Aorta (tissue), 5 donors: ENCODE measurements at regions not wholly inside any gene's neighbourhood (a gene's known extent, or its start where the extent isn't known, plus 50 kb on each side); places are given as distances from the start of the nearest gene placed in this dataset.
"Not testable (repeated sequence)": the region's sequence is repeated elsewhere in the genome, so short reads cannot be mapped to it uniquely, and the experiment has no call there.

Source experiments
- ATAC-seq: fragments of 200-7000 bp; cut with Tn5 transposase; one replicate; pipeline ENCODE4 v1.9.1; 2022; ENCODE audit warnings: moderate library complexity; ENCODE audit not compliant: low FRiP score
- DNase-seq, 2 donors: peaks; one replicate each; pipeline ENCODE4 v3.0.0-alpha.2; 2020
- H3K27ac ChIP-seq, 2 donors: one replicate each; pipeline ENCODE4 v1.5.1; 2013; ENCODE audit warnings: low read length in 2 of 2, mild to moderate bottlenecking in 2 of 2, moderate library complexity in 2 of 2, control low read depth in 1 of 2, inconsistent platforms in 1 of 2, low read depth in 1 of 2
- H3K27me3 ChIP-seq, 2 donors: one replicate each; pipeline ENCODE4 v1.6.1; 2013; ENCODE audit warnings: control low read depth in 1 of 2, low read length in 1 of 2, mild to moderate bottlenecking in 1 of 2, moderate library complexity in 1 of 2; ENCODE audit not compliant: insufficient read depth in 2 of 2, control insufficient read depth in 1 of 2
- H3K36me3 ChIP-seq, 2 donors: one replicate each; pipeline ENCODE4 v1.6.1; 2013; ENCODE audit warnings: control low read depth in 1 of 2, low read length in 1 of 2, mild to moderate bottlenecking in 1 of 2; ENCODE audit not compliant: insufficient read depth in 2 of 2, control insufficient read depth in 1 of 2
- H3K4me1 ChIP-seq, 2 donors: one replicate each; pipeline ENCODE4 v1.6.1; 2013; ENCODE audit warnings: low read length in 2 of 2, control low read depth in 1 of 2, mild to moderate bottlenecking in 1 of 2, moderate library complexity in 1 of 2; ENCODE audit not compliant: insufficient read depth in 2 of 2, control insufficient read depth in 1 of 2
- H3K4me3 ChIP-seq, 2 donors: one replicate each; pipeline ENCODE4 v1.5.1; 2013; ENCODE audit warnings: low read length in 2 of 2, control low read depth in 1 of 2, mild to moderate bottlenecking in 1 of 2
- H3K9me3 ChIP-seq: one replicate; pipeline ENCODE4 v1.6.1; 2013; ENCODE audit warnings: mild to moderate bottlenecking, low read length; ENCODE audit not compliant: control insufficient read depth
- WGBS, 2 donors: extraction: QIAGEN DNeasy Blood & Tissue Kit; methylation state at CpG; one replicate each; pipeline ENCODE4 v1.1.7; 2013; 5-methylcytosine and 5-hydroxymethylcytosine counted together
- intact Hi-C, 2 donors: fragments of 100-400 bp; cut with DNase I; formaldehyde crosslinking; loops; one replicate each; pipeline versions ENCODE4 v1.14.2 to v1.15.0; 2022
- donor health status: healthy with polysubstance abuse.
- donor health status: Bipolar disorder and iron deficiency.
- donor health status: DM: no; HTN: no; CAD: no.
- donor health status: DM: no; HTN: no; CAD: no.
- donor health status: DM: yes; HTN: yes; CAD: no.

DNA sequence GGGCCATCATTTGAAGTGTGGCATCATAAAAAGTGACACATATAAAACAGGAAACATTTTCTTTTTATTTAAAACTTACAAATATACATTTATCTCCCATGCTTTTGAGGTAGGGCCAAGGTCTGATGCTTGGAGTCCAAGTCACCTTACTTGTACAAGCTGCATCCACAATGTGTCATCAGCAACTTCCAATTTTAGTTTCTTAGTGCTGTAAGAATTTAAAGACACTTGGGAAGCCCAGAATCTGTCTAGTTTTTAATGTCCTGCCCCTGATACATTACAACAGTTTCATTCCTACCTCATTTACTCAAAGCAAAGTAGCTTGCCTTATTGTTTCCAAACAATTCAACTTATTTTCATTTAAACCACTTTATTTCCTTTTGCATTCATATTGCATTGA, 297.7 kb downstream of the MTX2 start:
- ATAC-seq (no peak), DNase-seq (no peak)
- H3K27ac ChIP-seq = no peak overlapping the region
- intact Hi-C loops = no loop called here
- H3K4me1 ChIP-seq = peaks cover 0 to 2% of the 10 kb centered on the region in 2 donors
- no peaks in the 10 kb centered on the region for H3K9me3 ChIP-seq
- no peaks in the 10 kb centered on the region for H3K36me3 ChIP-seq
- H3K27me3 ChIP-seq = no peaks in the 10 kb centered on the region
- no peak overlapping the region for H3K4me3 ChIP-seq

DNA sequence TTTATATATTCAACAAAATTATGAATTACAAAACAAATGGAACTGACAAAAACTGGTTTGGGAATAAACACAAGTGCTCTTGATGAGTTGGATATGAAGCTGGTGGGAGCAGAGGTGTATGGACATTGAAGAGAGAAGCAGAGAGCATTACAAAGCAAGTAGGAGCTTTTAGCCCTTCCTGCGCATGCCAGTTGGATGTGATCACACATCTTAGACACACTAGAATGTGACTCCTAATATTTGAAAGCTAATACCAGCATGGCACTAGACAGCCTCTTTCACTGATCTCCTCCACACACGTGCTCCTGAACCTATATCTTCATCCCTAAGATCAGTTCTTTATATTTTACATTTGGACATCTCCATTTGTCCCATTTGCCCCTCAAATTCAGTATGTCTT, 298.1 kb downstream of the MTX2 start:
- no peaks in the 10 kb centered on the region for H3K9me3 ChIP-seq
- ATAC-seq (no peak), DNase-seq (no peak)
- no peak overlapping the region for H3K4me3 ChIP-seq
- H3K27ac ChIP-seq = no peak overlapping the region
- H3K4me1 ChIP-seq = no peaks in the 10 kb centered on the region
- H3K27me3 ChIP-seq = no peaks in the 10 kb centered on the region
- intact Hi-C loops = no loop called here
- no peaks in the 10 kb centered on the region for H3K36me3 ChIP-seq
- 87 to 98% methylated on average over 2 of the region's 2 CpGs for whole genome bisulfite sequencing, 2 donors

DNA sequence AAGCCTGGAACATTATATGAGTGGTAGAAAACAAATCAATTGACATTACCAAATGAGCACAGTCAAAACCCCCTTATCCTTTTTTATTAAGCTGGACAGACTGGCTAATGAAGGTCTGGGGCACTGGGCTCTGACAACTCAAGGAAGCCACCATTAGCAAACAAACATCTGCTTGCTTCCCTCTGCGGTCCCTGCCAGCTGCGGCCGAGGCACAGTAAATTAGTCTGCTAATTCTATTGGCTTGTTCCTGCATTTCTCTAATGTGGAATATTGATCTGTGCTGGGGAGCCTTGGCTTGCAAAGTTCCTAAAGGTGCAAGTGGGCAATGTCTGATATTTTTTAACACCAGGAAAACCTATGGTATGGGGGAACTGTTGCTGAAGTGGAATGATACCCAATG, 300.3 kb downstream of the MTX2 start:
- intact Hi-C loops = no loop called here
- no peak overlapping the region for H3K27ac ChIP-seq
- H3K27me3 ChIP-seq = no peaks in the 10 kb centered on the region
- no peak overlapping the region for H3K4me3 ChIP-seq
- ATAC-seq (no peak), DNase-seq (no peak)
- no peaks in the 10 kb centered on the region for H3K9me3 ChIP-seq
- 87 to 88% methylated on average over 3 of the region's 3 CpGs for WGBS, 2 donors
- no peaks in the 10 kb centered on the region for H3K4me1 ChIP-seq
- H3K36me3 ChIP-seq = no peaks in the 10 kb centered on the region

DNA sequence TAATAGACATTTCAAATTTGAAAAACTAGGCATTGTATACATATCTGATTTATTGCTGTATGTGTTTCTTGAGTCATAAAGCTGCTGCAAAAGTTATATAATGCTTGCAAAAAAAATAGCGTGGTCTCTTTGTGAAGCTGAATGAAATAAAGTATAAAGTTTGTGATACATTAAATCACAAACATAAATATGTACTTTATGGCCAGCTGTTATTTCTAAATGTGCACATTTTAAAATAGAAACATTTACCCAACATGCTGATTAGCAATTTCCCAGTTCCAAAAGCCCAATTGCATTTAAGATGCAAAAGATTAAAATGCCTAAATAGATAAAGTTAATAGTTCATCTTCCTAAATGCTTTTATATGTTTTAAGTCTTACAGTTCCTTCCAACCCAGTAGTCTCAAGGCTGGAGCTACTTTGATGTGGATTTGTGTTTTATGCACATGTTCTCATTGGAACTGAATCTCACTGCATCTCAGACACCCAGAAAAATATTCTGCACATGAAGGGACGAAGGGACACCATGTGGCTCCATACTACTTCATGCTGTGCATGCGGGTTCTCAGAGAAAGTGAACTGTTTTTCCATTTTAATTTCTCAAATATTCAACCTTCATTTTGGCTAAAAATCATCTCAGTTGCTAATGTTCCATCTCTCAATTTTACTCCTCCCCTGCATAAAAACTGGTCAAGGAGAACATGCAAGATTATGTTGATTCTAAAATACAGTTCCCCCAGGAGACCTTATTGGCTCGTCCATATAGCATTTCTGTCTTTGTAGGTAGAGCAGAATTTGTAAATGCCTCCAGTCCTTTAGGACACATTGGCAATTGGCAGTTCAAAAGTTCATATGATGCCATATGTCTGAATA, 304.6 kb downstream of the MTX2 start:
- no peaks in the 10 kb centered on the region for H3K4me1 ChIP-seq
- no peak for ATAC-seq
- H3K27ac ChIP-seq = no peak overlapping the region
- no peak overlapping the region for H3K4me3 ChIP-seq
- WGBS, 2 donors = 87 to 91% methylated on average over 4 of the region's 4 CpGs
- intact Hi-C loops = no loop called here
- no peaks in the 10 kb centered on the region for H3K9me3 ChIP-seq
- no peaks in the 10 kb centered on the region for H3K36me3 ChIP-seq
- DNase-seq = no peak
- no peaks in the 10 kb centered on the region for H3K27me3 ChIP-seq

DNA sequence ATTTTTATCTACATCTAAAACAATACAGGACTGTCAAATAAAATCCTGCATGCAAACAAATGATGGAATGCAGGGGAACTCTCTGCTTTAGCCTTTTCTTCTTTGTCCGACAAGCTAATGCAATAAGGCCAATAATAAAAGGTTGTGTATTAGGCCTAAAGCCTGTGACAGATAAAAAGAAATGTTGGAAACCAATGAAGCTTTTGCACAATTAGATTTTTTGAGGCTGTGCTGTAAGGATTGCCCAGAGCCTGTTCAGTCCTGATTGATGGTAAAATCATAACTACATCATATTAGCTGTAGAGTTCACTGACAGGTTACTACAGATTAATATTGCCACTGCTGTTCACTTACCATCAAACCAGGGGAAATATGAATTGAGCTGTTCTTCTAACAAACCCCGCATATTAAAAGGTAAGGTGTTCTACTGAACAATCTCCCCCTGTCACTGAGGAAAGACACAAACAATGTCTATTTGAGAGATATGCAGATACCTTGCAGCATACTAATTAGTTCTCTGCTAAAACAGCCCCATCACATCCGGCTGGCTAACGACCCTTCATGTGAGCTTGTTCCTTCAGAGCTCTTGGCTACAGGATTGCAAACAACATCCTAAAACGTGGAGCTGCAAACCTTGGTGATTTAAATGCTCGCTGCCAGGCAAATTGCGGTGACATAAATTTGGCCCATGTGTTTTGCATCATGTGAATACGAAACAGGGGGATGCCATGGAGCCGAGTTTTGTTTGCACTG, 305.4 kb downstream of the MTX2 start:
- Histone ChIP-seq H3K36me3 (no peaks in the 10 kb centered on the region), H3K4me3 (no peak overlapping the region), H3K27me3 (no peaks in the 10 kb centered on the region), H3K27ac (no peak overlapping the region), H3K9me3 (no peaks in the 10 kb centered on the region), H3K4me1 (no peaks in the 10 kb centered on the region)
- ATAC-seq (no peak), DNase-seq (no peak)
- 82 to 85% methylated on average over 9 of the region's 9 CpGs for WGBS, 2 donors
- intact Hi-C loops = no loop called here

DNA sequence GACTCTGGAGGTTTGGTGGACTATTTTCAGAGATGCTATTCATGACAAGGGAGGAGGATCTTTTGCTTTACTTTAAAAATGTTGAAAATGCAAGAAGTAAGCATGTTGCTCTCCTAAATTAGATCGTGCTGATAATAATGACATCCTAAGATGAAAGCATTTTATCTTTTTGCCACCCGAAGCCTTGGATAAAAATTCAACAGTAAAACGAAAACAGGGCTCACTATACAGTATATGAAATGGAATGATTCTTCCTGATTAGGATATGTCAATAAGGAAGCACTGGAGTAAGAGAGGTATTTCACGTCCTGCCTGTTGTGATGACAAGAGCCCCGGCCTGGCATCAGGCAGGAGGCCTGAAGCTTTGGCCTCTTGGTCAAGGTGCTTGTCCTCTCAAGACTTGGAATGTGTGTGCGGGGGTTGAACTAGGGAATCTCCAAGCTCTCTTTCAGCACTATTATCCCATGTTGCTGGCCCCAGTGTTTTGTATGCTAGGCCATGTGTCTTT, 306.0 kb downstream of the MTX2 start:
- Histone ChIP-seq H3K36me3 (no peaks in the 10 kb centered on the region), H3K27me3 (no peaks in the 10 kb centered on the region), H3K27ac (no peak overlapping the region), H3K4me1 (no peaks in the 10 kb centered on the region), H3K4me3 (no peak overlapping the region), H3K9me3 (no peaks in the 10 kb centered on the region)
- intact Hi-C loops = no loop called here
- whole genome bisulfite sequencing, 2 donors = 90 to 92% methylated on average over 6 of the region's 6 CpGs
- ATAC-seq (no peak), DNase-seq (no peak)

DNA sequence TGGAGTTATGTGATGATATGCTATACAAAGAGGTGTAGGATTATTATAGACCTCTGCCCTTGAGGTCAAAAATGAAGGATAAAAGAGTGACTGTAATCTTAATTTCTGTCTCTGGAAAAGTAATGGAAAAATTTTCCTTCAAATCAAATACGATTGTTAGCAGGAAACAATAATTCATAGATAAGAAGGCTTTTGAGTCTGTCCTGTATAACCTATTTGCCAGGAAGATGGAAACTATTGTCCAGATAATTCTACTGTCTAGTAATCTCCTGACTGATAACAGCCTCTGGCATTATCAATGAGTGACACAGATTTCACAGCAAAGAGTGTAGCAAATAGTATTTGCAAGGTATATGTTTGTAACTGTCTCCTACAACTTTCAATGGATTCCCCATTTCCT, 307.8 kb downstream of the MTX2 start:
- Histone ChIP-seq H3K4me3 (no peak overlapping the region), H3K9me3 (no peaks in the 10 kb centered on the region), H3K4me1 (no peaks in the 10 kb centered on the region), H3K27ac (no peak overlapping the region), H3K36me3 (no peaks in the 10 kb centered on the region), H3K27me3 (no peaks in the 10 kb centered on the region)
- intact Hi-C loops = no loop called here
- ATAC-seq = no peak
- DNase-seq = no peak
- 44 to 46% methylated on average over 1 of the region's 1 CpG for WGBS, 2 donors

DNA sequence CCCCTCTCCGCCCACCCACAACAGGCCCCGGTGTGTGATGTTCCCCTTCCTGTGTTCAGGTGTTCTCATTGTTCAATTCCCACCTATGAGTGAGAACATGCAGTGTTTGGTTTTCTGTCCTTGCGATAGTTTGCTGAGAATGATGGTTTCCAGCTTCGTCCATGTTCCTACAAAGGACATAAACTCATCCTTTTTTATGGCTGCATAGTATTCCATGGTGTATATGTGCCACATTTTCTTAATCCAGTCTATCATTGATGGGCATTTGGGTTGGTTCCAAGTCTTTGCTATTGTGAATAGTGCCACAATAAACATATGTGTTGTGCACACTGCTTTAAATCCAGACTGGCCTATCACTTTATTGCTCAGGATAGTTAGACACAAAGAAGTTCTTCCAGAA, 309.1 kb downstream of the MTX2 start:
- ATAC-seq, H3K27me3 ChIP-seq, H3K4me3 ChIP-seq, H3K4me1 ChIP-seq, H3K27ac ChIP-seq, H3K36me3 ChIP-seq, H3K9me3 ChIP-seq, intact Hi-C loops, DNase-seq: not testable (repeated sequence)
- WGBS, 2 donors = 83 to 84% methylated on average over 4 of the region's 4 CpGs

DNA sequence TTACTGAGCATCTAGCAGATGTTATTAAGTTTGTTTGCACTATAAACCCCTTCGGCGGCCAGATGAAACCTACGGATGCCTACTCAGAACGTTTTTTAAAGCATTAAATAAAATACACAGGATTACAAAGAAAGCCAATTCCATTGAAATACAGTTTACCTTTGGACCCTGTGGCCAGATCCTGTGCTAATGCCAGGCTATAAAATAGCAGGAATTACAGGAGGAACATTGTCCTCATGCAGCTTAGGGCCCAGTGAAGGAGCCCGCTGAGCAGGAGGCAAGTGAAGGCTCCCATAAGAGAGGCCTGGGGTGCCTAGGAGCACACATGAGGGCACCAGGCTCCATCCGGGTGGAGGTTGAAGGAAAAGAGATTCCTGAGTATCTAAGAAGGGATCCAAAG, 310.4 kb downstream of the MTX2 start:
- no peak overlapping the region for H3K4me3 ChIP-seq
- DNase-seq (no peak), ATAC-seq (no peak)
- no peaks in the 10 kb centered on the region for H3K4me1 ChIP-seq
- intact Hi-C loops = no loop called here
- WGBS, 2 donors = 92% methylated on average over 6 of the region's 6 CpGs
- H3K9me3 ChIP-seq = no peaks in the 10 kb centered on the region
- H3K27me3 ChIP-seq = no peaks in the 10 kb centered on the region
- no peak overlapping the region for H3K27ac ChIP-seq
- no peaks in the 10 kb centered on the region for H3K36me3 ChIP-seq
